ENCODE measurements at regions not wholly inside any gene's neighbourhood (a gene's known extent, or its start where the extent isn't known, plus 50 kb on each side); places are given as distances from the start of the nearest gene placed in this dataset.

DNA sequence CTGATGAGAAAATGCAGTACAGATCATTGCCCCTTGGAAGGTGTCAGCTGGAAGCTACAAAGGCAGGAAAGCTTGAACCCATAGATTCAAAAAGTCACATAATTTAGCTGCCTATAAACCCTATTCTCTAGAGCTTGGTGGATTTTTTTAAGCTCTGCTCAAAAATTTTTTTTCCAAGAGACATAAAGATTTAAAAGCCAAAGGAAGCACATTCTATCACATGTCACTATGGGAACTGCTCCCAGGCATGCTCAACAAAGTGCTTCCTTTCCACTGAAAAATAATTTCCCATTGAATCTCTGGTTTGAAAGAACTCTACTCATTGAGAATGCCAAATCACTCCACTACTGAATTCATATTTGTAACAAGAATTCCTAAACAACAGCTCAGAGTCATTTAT, 419.8 kb downstream of the CETN3 start:
- H3F3A ChIP-seq (ENCODE audit: insufficient read depth, low read length, poor library complexity, severe bottlenecking): no peaks in the 10 kb centered on the region
- no peak overlapping the region for H3K4me2 ChIP-seq (ENCODE audit: low read length)
- H2AFZ ChIP-seq (ENCODE audit: low read depth, low read length): no peak overlapping the region
- H4K20me1 ChIP-seq (ENCODE audit: insufficient read depth): no peaks in the 10 kb centered on the region
- no peaks in the 10 kb centered on the region for H3K9me2 ChIP-seq (ENCODE audit: insufficient read depth, low read length)
- H3K9me3 ChIP-seq (ENCODE audit: low read length): no peaks in the 10 kb centered on the region
- H3K4me3 ChIP-seq (ENCODE audit: low read length): no peak overlapping the region
- no peaks in the 10 kb centered on the region for H3K79me2 ChIP-seq (replicated peaks; ENCODE audit: insufficient read depth, low read length)
- H3K27ac ChIP-seq (ENCODE audit: low read length): no peak overlapping the region
- no peaks in the 10 kb centered on the region for H3K36me3 ChIP-seq (ENCODE audit: insufficient read depth, low read length)
- TF ChIP-seq POLR2AphosphoS5 (IDR thresholded peaks at IDR 0.05) (no peak), EZH2 (IDR thresholded peaks at IDR 0.05; ENCODE audit: borderline replicate concordance, insufficient read depth, low read length, poor library complexity, severe bottlenecking) (no peak), REST (IDR thresholded peaks at IDR 0.05; ENCODE audit: borderline replicate concordance) (no peak)
- H3K27me3 ChIP-seq (ENCODE audit: insufficient read depth, low read depth, low read length): no peaks in the 10 kb centered on the region
- H3K9ac ChIP-seq (ENCODE audit: low read length): no peak overlapping the region

DNA sequence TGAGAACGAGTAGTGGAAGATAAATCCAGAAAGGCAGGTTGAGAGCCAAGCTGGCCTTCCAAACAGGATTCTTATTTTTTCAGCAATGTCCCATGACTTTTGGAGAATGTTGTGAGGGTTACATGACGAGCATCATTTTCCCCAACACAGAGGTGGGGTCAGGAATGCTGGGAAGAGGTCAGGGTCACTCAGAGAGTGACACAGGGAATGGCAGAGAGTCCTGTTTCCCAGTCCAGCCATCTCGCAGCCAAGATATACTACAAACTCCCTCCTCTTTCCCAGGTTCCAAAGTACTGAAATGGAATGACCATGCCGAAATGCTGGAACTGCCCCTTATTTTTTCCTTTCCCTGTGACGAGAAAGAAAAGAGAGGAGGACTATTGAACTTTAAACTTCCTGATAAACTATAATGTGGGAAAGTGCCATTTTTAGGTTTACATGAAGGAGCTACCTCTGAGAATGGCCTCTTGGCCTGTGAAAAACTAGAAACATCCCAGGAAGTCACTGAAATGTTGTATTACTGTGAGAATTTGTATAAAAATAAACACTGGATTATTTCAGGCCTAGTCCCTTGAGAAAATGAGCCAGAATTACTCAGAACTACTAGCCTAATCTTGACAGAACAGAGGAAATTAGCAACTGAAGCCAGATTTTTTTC, 420.4 kb downstream of the CETN3 start:
- H3K27ac ChIP-seq (ENCODE audit: low read length): no peak overlapping the region
- no peaks in the 10 kb centered on the region for H3K27me3 ChIP-seq (ENCODE audit: insufficient read depth, low read depth, low read length)
- no peaks in the 10 kb centered on the region for H3F3A ChIP-seq (ENCODE audit: insufficient read depth, low read length, poor library complexity, severe bottlenecking)
- TF ChIP-seq REST (IDR thresholded peaks at IDR 0.05; ENCODE audit: borderline replicate concordance) (no peak), POLR2AphosphoS5 (IDR thresholded peaks at IDR 0.05) (no peak), MXI1 (conservative IDR thresholded peaks at IDR 0.05; ENCODE audit: poor library complexity, severe bottlenecking) (no peak), EZH2 (IDR thresholded peaks at IDR 0.05; ENCODE audit: borderline replicate concordance, insufficient read depth, low read length, poor library complexity, severe bottlenecking) (no peak), EP300 (conservative IDR thresholded peaks at IDR 0.05; ENCODE audit: poor library complexity, severe bottlenecking) (no peak), SMC3 (conservative IDR thresholded peaks at IDR 0.05; ENCODE audit: poor library complexity) (no peak), TAF1 (IDR thresholded peaks at IDR 0.05; ENCODE audit: low read depth) (no peak), RAD21 (conservative IDR thresholded peaks at IDR 0.05) (no peak)
- TF ChIP-seq, protein P1, sequence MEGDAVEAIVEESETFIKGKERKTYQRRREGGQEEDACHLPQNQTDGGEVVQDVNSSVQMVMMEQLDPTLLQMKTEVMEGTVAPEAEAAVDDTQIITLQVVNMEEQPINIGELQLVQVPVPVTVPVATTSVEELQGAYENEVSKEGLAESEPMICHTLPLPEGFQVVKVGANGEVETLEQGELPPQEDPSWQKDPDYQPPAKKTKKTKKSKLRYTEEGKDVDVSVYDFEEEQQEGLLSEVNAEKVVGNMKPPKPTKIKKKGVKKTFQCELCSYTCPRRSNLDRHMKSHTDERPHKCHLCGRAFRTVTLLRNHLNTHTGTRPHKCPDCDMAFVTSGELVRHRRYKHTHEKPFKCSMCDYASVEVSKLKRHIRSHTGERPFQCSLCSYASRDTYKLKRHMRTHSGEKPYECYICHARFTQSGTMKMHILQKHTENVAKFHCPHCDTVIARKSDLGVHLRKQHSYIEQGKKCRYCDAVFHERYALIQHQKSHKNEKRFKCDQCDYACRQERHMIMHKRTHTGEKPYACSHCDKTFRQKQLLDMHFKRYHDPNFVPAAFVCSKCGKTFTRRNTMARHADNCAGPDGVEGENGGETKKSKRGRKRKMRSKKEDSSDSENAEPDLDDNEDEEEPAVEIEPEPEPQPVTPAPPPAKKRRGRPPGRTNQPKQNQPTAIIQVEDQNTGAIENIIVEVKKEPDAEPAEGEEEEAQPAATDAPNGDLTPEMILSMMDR (IDR thresholded peaks at IDR 0.05; ENCODE audit: poor library complexity, severe bottlenecking): no peak
- no peak overlapping the region for H2AFZ ChIP-seq (ENCODE audit: low read depth, low read length)
- H3K79me2 ChIP-seq (replicated peaks; ENCODE audit: insufficient read depth, low read length): no peaks in the 10 kb centered on the region
- no peak overlapping the region for H3K4me2 ChIP-seq (ENCODE audit: low read length)
- no peaks in the 10 kb centered on the region for H3K9me2 ChIP-seq (ENCODE audit: insufficient read depth, low read length)
- no peaks in the 10 kb centered on the region for H3K36me3 ChIP-seq (ENCODE audit: insufficient read depth, low read length)
- no peaks in the 10 kb centered on the region for H4K20me1 ChIP-seq (ENCODE audit: insufficient read depth)
- H3K4me3 ChIP-seq (ENCODE audit: low read length): no peak overlapping the region
- no peak overlapping the region for H3K9ac ChIP-seq (ENCODE audit: low read length)
- H3K9me3 ChIP-seq (ENCODE audit: low read length): no peaks in the 10 kb centered on the region

Measured in neural cell (in vitro differentiated cells).